AG10803 (cell line): ENCODE measurements at regions not wholly inside any gene's neighbourhood (a gene's known extent, or its start where the extent isn't known, plus 50 kb on each side); places are given as distances from the start of the nearest gene placed in this dataset.
A peak's percentile ranks its signal among the peaks of the same experiment; 100 is the strongest.
"Not testable (repeated sequence)": the region's sequence is repeated elsewhere in the genome, so short reads cannot be mapped to it uniquely, and the experiment has no call there.

Experiments
- DNase-seq: peaks from one replicate; pipeline ENCODE4 v3.0.0; 2010; ENCODE audit warnings: low read depth
- H3K4me3 ChIP-seq: 2 replicates; pipeline ENCODE4 v1.5.1; 2011; ENCODE audit warnings: mild to moderate bottlenecking, low read length, control low read depth
- CTCF ChIP-seq: conservative IDR thresholded peaks from 2 replicates; pipeline ENCODE4 v1.5.1; 2011; ENCODE audit warnings: mild to moderate bottlenecking, low read length, control low read depth, inconsistent platforms

GRCh38 chr7:51446785-51447184 is 130.2 kb upstream of the COBL start:
- no peak overlapping the region for H3K4me3 ChIP-seq
- no peak for TF ChIP-seq CTCF

GRCh38 chr7:51446356-51446755 is 129.7 kb upstream of the COBL start:
- no peak overlapping the region for H3K4me3 ChIP-seq
- no peak for DNase-seq
- TF ChIP-seq CTCF = no peak

More at GRCh38 chr7:51446785-51447184, 130.2 kb upstream of the COBL start:
- no peak for DNase-seq

- no peak for TF ChIP-seq CTCF
- no peak overlapping the region for H3K4me3 ChIP-seq
- no peak for DNase-seq
Observed at GRCh38 chr7:51444936-51445335, 128.3 kb upstream of the COBL start.

- no peak overlapping the region for H3K4me3 ChIP-seq
- DNase-seq = peak; percentile 26
- TF ChIP-seq CTCF = peak; percentile 69
Observed at GRCh38 chr7:51430480-51431086, 114.0 kb upstream of the COBL start.

- TF ChIP-seq CTCF = no peak; the same call in 1 of the 2 replicates
- no peak for DNase-seq
Observed at GRCh38 chr7:51428217-51428887, 111.7 kb upstream of the COBL start.

GRCh38 chr7:51426163-51426562 is 109.6 kb upstream of the COBL start:
- no peak for TF ChIP-seq CTCF
- no peak overlapping the region for H3K4me3 ChIP-seq
- no peak for DNase-seq

More at GRCh38 chr7:51428217-51428887, 111.7 kb upstream of the COBL start:
- no peak overlapping the region for H3K4me3 ChIP-seq

GRCh38 chr7:51409934-51410333 is 93.3 kb upstream of the COBL start:
- DNase-seq, H3K4me3 ChIP-seq: not testable (repeated sequence)

GRCh38 chr7:51397608-51398007 is 81.0 kb upstream of the COBL start:
- not testable (repeated sequence) for H3K4me3 ChIP-seq, DNase-seq

- not testable (repeated sequence) for H3K4me3 ChIP-seq, DNase-seq
Observed at GRCh38 chr7:51393003-51393402, 76.4 kb upstream of the COBL start.

- not testable (repeated sequence) for H3K4me3 ChIP-seq, DNase-seq
Observed at GRCh38 chr7:51389952-51390351, 73.3 kb upstream of the COBL start.

- not testable (repeated sequence) for DNase-seq, H3K4me3 ChIP-seq
Observed at GRCh38 chr7:51389216-51389812, 72.7 kb upstream of the COBL start.

- not testable (repeated sequence) for DNase-seq
Observed at GRCh38 chr7:51388241-51388640, 71.6 kb upstream of the COBL start.

More at GRCh38 chr7:51388241-51388640, 71.6 kb upstream of the COBL start:
- not testable (repeated sequence) for H3K4me3 ChIP-seq
